ENCODE measurements at regions not wholly inside any gene's neighbourhood (a gene's known extent, or its start where the extent isn't known, plus 50 kb on each side); places are given as distances from the start of the nearest gene placed in this dataset.

DNA sequence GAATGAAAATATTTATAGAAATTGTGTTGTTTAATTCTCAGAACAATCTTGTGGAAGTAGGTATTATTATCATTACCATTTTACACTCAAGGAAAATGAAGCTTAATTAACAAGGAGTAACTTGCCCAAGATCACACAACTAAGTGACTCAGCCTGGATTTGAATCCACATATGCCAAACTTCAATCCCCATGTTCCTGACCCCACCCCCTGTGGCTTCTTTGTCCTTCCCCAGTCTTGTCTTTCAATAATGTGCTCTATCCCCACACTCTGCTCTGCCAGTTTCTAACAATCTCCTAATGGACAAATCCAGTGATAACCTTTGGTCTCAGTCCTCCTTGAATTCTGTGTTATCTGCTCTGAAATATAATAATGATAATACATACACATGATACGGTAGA is 355.2 kb downstream of the BMP4 start:
- Histone ChIP-seq H3K4me3 (ENCODE audit: low read depth, low read length) (no peak overlapping the region), H3K27me3 (ENCODE audit: control insufficient read depth, insufficient read depth, low read length) (peaks cover 3% of the 10 kb centered on the region; the same call in 1 of the 2 replicates), H3K36me3 (ENCODE audit: control insufficient read depth, insufficient read depth, low read length) (no peaks in the 10 kb centered on the region)
- CTCF ChIA-PET: no interaction called here
- no peak for DNase-seq (ENCODE audit: low read depth)
- no peak for TF ChIP-seq CTCF (IDR thresholded peaks at IDR 0.05; ENCODE audit: insufficient read depth, low read depth, low read length)
- POLR2A ChIA-PET: no interaction called here

GRCh38 chr14:53599221-53599945 is 357.2 kb downstream of the BMP4 start:
- TF ChIP-seq CTCF (IDR thresholded peaks at IDR 0.05; ENCODE audit: insufficient read depth, low read depth, low read length): no peak
- DNase-seq (ENCODE audit: low read depth): no peak
- ChIA-PET CTCF (interaction anchor here (0.8 kb wide), 1 partner anchor 46 kb away, joined by 3 read pairs; no protein-coding TSS in a partner anchor), POLR2A (no interaction called here)
- Histone ChIP-seq H3K36me3 (ENCODE audit: control insufficient read depth, insufficient read depth, low read length) (no peaks in the 10 kb centered on the region), H3K4me3 (ENCODE audit: low read depth, low read length) (no peak overlapping the region), H3K27me3 (ENCODE audit: control insufficient read depth, insufficient read depth, low read length) (peaks cover 3% of the 10 kb centered on the region; the same call in 1 of the 2 replicates)

DNA sequence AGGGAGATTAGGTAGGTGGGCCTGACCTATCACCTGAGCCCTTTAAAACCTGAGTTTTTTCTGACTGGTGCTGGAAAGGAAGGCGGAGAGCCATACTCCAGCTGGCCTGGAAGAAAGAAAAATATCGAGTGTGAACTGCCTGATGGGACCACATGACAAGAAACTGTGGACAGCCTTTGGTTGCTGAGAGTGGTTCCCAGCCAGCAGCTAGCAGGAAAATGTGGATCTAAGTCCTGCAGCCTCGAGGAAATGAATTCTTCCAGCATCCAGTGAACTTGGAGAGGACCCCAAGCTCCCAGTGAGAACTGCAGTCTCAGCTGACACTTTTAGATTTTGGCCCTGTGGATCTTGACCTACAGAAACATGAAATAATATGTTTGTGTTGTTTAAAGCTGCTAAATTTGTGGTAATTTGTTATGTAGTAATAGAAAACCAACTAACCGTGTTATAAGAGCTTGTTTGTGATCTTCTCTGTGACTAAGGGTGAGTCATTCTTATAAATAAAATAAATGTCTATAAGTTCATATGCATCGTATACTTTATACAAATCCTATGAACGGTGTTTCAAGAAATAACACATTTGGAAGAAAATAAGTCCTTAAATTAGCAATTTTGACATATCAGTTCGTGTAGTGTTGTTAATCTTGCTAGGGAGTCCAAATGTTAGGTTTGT is 359.6 kb downstream of the BMP4 start:
- ChIA-PET POLR2A (no interaction called here), CTCF (no interaction called here)
- DNase-seq (ENCODE audit: low read depth): no peak
- Histone ChIP-seq H3K4me3 (ENCODE audit: low read depth, low read length) (no peak overlapping the region), H3K36me3 (ENCODE audit: control insufficient read depth, insufficient read depth, low read length) (no peaks in the 10 kb centered on the region), H3K27me3 (ENCODE audit: control insufficient read depth, insufficient read depth, low read length) (peaks cover 2% of the 10 kb centered on the region)
- TF ChIP-seq CTCF (IDR thresholded peaks at IDR 0.05; ENCODE audit: insufficient read depth, low read depth, low read length): no peak

- Histone ChIP-seq H3K36me3 (ENCODE audit: control insufficient read depth, insufficient read depth, low read length) (no peaks in the 10 kb centered on the region), H3K4me3 (ENCODE audit: low read depth, low read length) (no peak overlapping the region), H3K27me3 (ENCODE audit: control insufficient read depth, insufficient read depth, low read length) (peaks cover 3% of the 10 kb centered on the region; the same call in 1 of the 2 replicates)
- DNase-seq (ENCODE audit: low read depth): no peak
- ChIA-PET CTCF (no interaction called here), POLR2A (no interaction called here)
- TF ChIP-seq CTCF (IDR thresholded peaks at IDR 0.05; ENCODE audit: insufficient read depth, low read depth, low read length): no peak
Observed at GRCh38 chr14:53591816-53592215, 364.8 kb downstream of the BMP4 start.

GRCh38 chr14:53581504-53581903 is 375.1 kb downstream of the BMP4 start:
- Histone ChIP-seq H3K27me3 (ENCODE audit: control insufficient read depth, insufficient read depth, low read length) (peaks cover 5% of the 10 kb centered on the region), H3K36me3 (ENCODE audit: control insufficient read depth, insufficient read depth, low read length) (no peaks in the 10 kb centered on the region), H3K4me3 (ENCODE audit: low read depth, low read length) (no peak overlapping the region)
- DNase-seq (ENCODE audit: low read depth): no peak
- ChIA-PET POLR2A (no interaction called here), CTCF (interaction anchor here (1.6 kb wide), 1 partner anchor 10 kb away, joined by 5 read pairs; no protein-coding TSS in a partner anchor)
- no peak for TF ChIP-seq CTCF (IDR thresholded peaks at IDR 0.05; ENCODE audit: insufficient read depth, low read depth, low read length)

Measured in BJ (cell line).